ENCODE measurements at regions not wholly inside any gene's neighbourhood (a gene's known extent, or its start where the extent isn't known, plus 50 kb on each side); places are given as distances from the start of the nearest gene placed in this dataset.
"Not testable (repeated sequence)": the region's sequence is repeated elsewhere in the genome, so short reads cannot be mapped to it uniquely, and the experiment has no call there.

DNA sequence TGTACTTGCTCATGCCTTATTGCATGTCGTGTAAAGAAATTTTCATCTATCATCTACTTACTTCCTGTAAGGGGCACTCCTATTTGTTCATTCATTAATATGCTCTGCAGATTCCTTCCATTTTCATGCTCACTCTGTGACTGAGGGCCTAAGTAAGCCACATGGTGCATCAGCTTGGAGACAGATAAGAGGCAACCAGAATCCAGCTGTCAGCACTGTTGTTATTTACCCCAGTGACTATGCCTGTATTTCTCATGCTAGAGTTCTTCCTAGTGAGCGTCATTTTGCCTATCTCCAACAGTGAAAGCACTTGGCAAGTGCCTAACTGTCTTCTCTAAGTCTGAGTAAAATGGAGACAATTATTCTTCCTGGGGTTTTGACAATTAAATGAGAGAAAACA lies 124.8 kb upstream of the ABI3BP start:
- H3K9ac ChIP-seq (ENCODE audit: low read length), result no peak overlapping the region
- H3K9me3 ChIP-seq (ENCODE audit: low read length), result no peaks in the 10 kb centered on the region
- no peak overlapping the region for H3K4me3 ChIP-seq (ENCODE audit: low read depth in 1 of 2, low read length in 2 of 2)
- H3K36me3 ChIP-seq (ENCODE audit: insufficient read depth, low read length), result no peaks in the 10 kb centered on the region
- no peaks in the 10 kb centered on the region for H3K4me1 ChIP-seq (ENCODE audit: insufficient read depth, low read length)
- no peaks in the 10 kb centered on the region for H3K27me3 ChIP-seq (ENCODE audit: control insufficient read depth in 1 of 2, insufficient read depth in 2 of 2, low read length in 2 of 2)
- no peak overlapping the region for H3K27ac ChIP-seq (ENCODE audit: low read depth, low read length)

- no peaks in the 10 kb centered on the region for H3K36me3 ChIP-seq (ENCODE audit: insufficient read depth, low read length)
- no peak overlapping the region for H3K4me3 ChIP-seq (ENCODE audit: low read depth in 1 of 2, low read length in 2 of 2)
- H3K4me1 ChIP-seq (ENCODE audit: insufficient read depth, low read length), result no peaks in the 10 kb centered on the region
- no peaks in the 10 kb centered on the region for H3K27me3 ChIP-seq (ENCODE audit: control insufficient read depth in 1 of 2, insufficient read depth in 2 of 2, low read length in 2 of 2)
- H3K9me3 ChIP-seq (ENCODE audit: low read length), result no peaks in the 10 kb centered on the region
- H3K9ac ChIP-seq (ENCODE audit: low read length), result no peak overlapping the region
- no peak overlapping the region for H3K27ac ChIP-seq (ENCODE audit: low read depth, low read length)
Observed at GRCh38 chr3:101117465-101117864, 124.2 kb upstream of the ABI3BP start.

- H3K36me3 ChIP-seq (ENCODE audit: insufficient read depth, low read length); H3K27ac ChIP-seq (ENCODE audit: low read depth, low read length); H3K9ac ChIP-seq (ENCODE audit: low read length): not testable (repeated sequence)
Observed at GRCh38 chr3:101110295-101110694, 117.1 kb upstream of the ABI3BP start.

GRCh38 chr3:101104321-101104720 lies 111.1 kb upstream of the ABI3BP start:
- Histone ChIP-seq H3K9ac (ENCODE audit: low read length) (no peak overlapping the region), H3K4me1 (ENCODE audit: insufficient read depth, low read length) (peaks cover 8% of the 10 kb centered on the region), H3K27me3 (ENCODE audit: control insufficient read depth in 1 of 2, insufficient read depth in 2 of 2, low read length in 2 of 2) (no peaks in the 10 kb centered on the region), H3K27ac (ENCODE audit: low read depth, low read length) (no peak overlapping the region), H3K9me3 (ENCODE audit: low read length) (no peaks in the 10 kb centered on the region), H3K36me3 (ENCODE audit: insufficient read depth, low read length) (no peaks in the 10 kb centered on the region), H3K4me3 (ENCODE audit: low read depth in 1 of 2, low read length in 2 of 2) (no peak overlapping the region)

More at GRCh38 chr3:101110295-101110694, 117.1 kb upstream of the ABI3BP start:
- H3K9me3 ChIP-seq (ENCODE audit: low read length); H3K27me3 ChIP-seq (ENCODE audit: control insufficient read depth in 1 of 2, insufficient read depth in 2 of 2, low read length in 2 of 2); H3K4me1 ChIP-seq (ENCODE audit: insufficient read depth, low read length); H3K4me3 ChIP-seq (ENCODE audit: low read depth in 1 of 2, low read length in 2 of 2): not testable (repeated sequence)

GRCh38 chr3:101102678-101103296 lies 109.6 kb upstream of the ABI3BP start:
- Histone ChIP-seq H3K27me3 (ENCODE audit: control insufficient read depth in 1 of 2, insufficient read depth in 2 of 2, low read length in 2 of 2) (no peaks in the 10 kb centered on the region), H3K4me3 (ENCODE audit: low read depth in 1 of 2, low read length in 2 of 2) (no peak overlapping the region), H3K36me3 (ENCODE audit: insufficient read depth, low read length) (no peaks in the 10 kb centered on the region), H3K27ac (ENCODE audit: low read depth, low read length) (no peak overlapping the region), H3K4me1 (ENCODE audit: insufficient read depth, low read length) (peaks cover 8% of the 10 kb centered on the region), H3K9ac (ENCODE audit: low read length) (no peak overlapping the region), H3K9me3 (ENCODE audit: low read length) (no peaks in the 10 kb centered on the region)

GRCh38 chr3:101100361-101101009 lies 107.3 kb upstream of the ABI3BP start:
- H3K27ac ChIP-seq (ENCODE audit: low read depth, low read length), result no peak overlapping the region
- H3K27me3 ChIP-seq (ENCODE audit: control insufficient read depth in 1 of 2, insufficient read depth in 2 of 2, low read length in 2 of 2), result no peaks in the 10 kb centered on the region
- no peaks in the 10 kb centered on the region for H3K36me3 ChIP-seq (ENCODE audit: insufficient read depth, low read length)
- H3K9me3 ChIP-seq (ENCODE audit: low read length), result no peaks in the 10 kb centered on the region
- H3K4me1 ChIP-seq (ENCODE audit: insufficient read depth, low read length), result peaks cover 19% of the 10 kb centered on the region
- H3K4me3 ChIP-seq (ENCODE audit: low read depth in 1 of 2, low read length in 2 of 2), result no peak overlapping the region
- H3K9ac ChIP-seq (ENCODE audit: low read length), result no peak overlapping the region

DNA sequence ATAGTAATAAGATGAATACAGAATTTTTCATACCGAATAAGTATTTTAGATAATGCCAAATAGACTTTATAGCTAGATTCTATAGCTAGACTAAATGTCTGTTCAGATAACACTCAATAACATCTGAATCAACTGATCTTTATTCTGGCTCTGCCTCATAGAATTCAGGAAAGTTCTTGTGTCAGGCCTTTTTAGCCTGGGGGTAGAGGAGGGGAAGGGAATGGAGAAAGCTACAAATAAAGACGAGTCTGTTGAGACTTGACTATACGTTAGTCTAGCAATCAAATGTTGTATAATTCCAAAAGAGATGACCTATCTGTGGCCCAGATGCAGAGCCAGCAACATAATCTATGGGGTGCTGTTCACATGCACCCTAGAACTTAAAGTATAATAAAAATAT lies 106.6 kb upstream of the ABI3BP start:
- Histone ChIP-seq H3K9me3 (ENCODE audit: low read length) (no peaks in the 10 kb centered on the region), H3K27me3 (ENCODE audit: control insufficient read depth in 1 of 2, insufficient read depth in 2 of 2, low read length in 2 of 2) (no peaks in the 10 kb centered on the region), H3K4me1 (ENCODE audit: insufficient read depth, low read length) (peaks cover 23% of the 10 kb centered on the region), H3K36me3 (ENCODE audit: insufficient read depth, low read length) (no peaks in the 10 kb centered on the region), H3K4me3 (ENCODE audit: low read depth in 1 of 2, low read length in 2 of 2) (no peak overlapping the region), H3K27ac (ENCODE audit: low read depth, low read length) (no peak overlapping the region), H3K9ac (ENCODE audit: low read length) (no peak overlapping the region)

DNA sequence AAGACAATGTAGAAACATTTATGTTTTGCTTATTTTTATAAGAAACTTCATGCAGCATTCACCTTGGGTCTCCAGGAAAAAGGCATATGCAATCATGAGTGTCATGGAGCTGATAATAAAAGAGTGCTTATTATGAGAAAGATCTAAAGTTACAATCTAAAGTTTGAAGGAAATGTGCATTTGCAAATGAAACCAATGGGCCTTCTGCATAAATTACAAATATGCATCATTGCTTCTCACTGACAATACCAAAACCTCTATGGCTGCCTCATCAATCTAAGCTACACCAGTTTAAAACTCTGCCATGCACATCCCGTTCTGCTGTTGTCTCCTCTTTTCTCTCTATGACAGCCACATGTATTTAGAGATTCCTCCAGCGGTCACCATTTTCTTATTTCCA lies 103.2 kb upstream of the ABI3BP start:
- Histone ChIP-seq H3K4me3 (ENCODE audit: low read depth in 1 of 2, low read length in 2 of 2) (no peak overlapping the region), H3K27me3 (ENCODE audit: control insufficient read depth in 1 of 2, insufficient read depth in 2 of 2, low read length in 2 of 2) (no peaks in the 10 kb centered on the region), H3K9ac (ENCODE audit: low read length) (no peak overlapping the region), H3K9me3 (ENCODE audit: low read length) (no peaks in the 10 kb centered on the region), H3K4me1 (ENCODE audit: insufficient read depth, low read length) (peaks cover 15% of the 10 kb centered on the region), H3K27ac (ENCODE audit: low read depth, low read length) (no peak overlapping the region), H3K36me3 (ENCODE audit: insufficient read depth, low read length) (no peaks in the 10 kb centered on the region)

DNA sequence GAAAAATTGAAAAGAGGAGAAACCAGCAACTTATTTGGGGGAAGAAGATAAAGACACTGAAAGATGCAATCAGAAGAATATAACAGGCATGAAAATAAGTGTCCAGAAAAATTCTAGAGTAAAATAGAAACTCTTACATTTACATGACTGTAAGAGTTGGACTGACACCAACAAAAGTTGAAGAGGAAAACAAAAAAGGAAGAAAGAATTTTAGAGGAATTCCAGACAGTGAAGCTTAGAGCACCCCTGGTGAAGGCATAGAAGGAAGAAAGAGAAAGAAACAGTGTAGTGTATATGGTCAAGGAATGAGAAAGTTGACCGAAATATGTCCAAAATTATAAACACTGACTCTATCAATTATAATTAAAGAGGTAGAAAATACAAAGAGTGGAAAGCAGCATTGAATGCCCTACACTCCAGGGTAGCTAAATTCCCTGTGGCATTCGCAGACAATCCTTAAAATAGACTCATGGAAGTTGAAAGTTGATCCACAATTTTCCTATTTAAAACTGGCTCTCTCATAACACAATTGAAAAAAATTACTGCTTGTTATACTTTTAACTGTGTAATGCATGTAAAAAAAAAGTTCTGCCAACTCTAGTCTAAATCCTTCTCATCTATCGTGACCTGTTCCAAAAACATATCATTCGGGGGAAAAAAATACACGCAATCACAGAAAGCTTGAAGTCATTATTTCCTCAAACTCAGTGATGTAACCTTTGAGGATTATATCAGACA lies 102.6 kb upstream of the ABI3BP start:
- no peaks in the 10 kb centered on the region for H3K9me3 ChIP-seq (ENCODE audit: low read length)
- no peak overlapping the region for H3K27ac ChIP-seq (ENCODE audit: low read depth, low read length)
- H3K4me1 ChIP-seq (ENCODE audit: insufficient read depth, low read length), result peaks cover 15% of the 10 kb centered on the region
- no peak overlapping the region for H3K4me3 ChIP-seq (ENCODE audit: low read depth in 1 of 2, low read length in 2 of 2)
- no peaks in the 10 kb centered on the region for H3K36me3 ChIP-seq (ENCODE audit: insufficient read depth, low read length)
- H3K9ac ChIP-seq (ENCODE audit: low read length), result no peak overlapping the region
- H3K27me3 ChIP-seq (ENCODE audit: control insufficient read depth in 1 of 2, insufficient read depth in 2 of 2, low read length in 2 of 2), result no peaks in the 10 kb centered on the region

- H3K9me3 ChIP-seq (ENCODE audit: low read length), result no peaks in the 10 kb centered on the region
- no peak overlapping the region for H3K9ac ChIP-seq (ENCODE audit: low read length)
- H3K27me3 ChIP-seq (ENCODE audit: control insufficient read depth in 1 of 2, insufficient read depth in 2 of 2, low read length in 2 of 2), result no peaks in the 10 kb centered on the region
- no peak overlapping the region for H3K27ac ChIP-seq (ENCODE audit: low read depth, low read length)
- H3K36me3 ChIP-seq (ENCODE audit: insufficient read depth, low read length), result no peaks in the 10 kb centered on the region
- peaks cover 14% of the 10 kb centered on the region for H3K4me1 ChIP-seq (ENCODE audit: insufficient read depth, low read length)
- H3K4me3 ChIP-seq (ENCODE audit: low read depth in 1 of 2, low read length in 2 of 2), result no peak overlapping the region
Observed at GRCh38 chr3:101091489-101091888, 98.3 kb upstream of the ABI3BP start.

DNA sequence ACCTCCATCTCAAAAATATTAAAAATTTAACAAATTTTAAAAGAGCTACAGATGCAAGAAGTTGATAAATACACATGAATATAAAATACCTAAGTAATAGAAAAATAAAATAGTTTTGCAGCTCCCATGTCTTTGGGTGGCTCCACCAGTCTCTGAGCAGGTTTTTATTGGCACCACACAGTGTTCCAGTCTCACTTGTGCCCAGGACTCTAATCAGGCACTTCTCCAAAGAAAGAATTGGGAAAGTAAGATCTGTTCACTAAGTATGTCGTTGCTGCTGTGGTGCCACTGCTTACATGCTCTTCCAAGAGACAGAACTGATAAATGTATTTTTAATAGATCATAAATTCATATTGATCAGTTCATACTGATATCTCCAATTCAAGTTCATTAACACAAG lies 92.5 kb upstream of the ABI3BP start:
- Histone ChIP-seq H3K36me3 (ENCODE audit: insufficient read depth, low read length) (no peaks in the 10 kb centered on the region), H3K9me3 (ENCODE audit: low read length) (no peaks in the 10 kb centered on the region), H3K27me3 (ENCODE audit: control insufficient read depth in 1 of 2, insufficient read depth in 2 of 2, low read length in 2 of 2) (no peaks in the 10 kb centered on the region), H3K4me3 (ENCODE audit: low read depth in 1 of 2, low read length in 2 of 2) (no peak overlapping the region), H3K4me1 (ENCODE audit: insufficient read depth, low read length) (peaks cover 8% of the 10 kb centered on the region), H3K27ac (ENCODE audit: low read depth, low read length) (no peak overlapping the region), H3K9ac (ENCODE audit: low read length) (no peak overlapping the region)

Measured in muscle layer of colon (tissue), 2 donors.